Transverse colon (tissue), 4 donors: ENCODE measurements at regions not wholly inside any gene's neighbourhood (a gene's known extent, or its start where the extent isn't known, plus 50 kb on each side); places are given as distances from the start of the nearest gene placed in this dataset.

Experiments used
- CTCF ChIP-seq, 5 experiments: fragments of 200-600 bp in 3 of 5; fragments of 450-650 bp in 2 of 5; sonication (generic) in 3 of 5; IDR thresholded peaks; 1 replicate in 2 of 5; 2 replicates in 3 of 5; pipeline ENCODE4 v1.5.1; 2016 to 2017; ENCODE audit warnings: antibody characterized with exemption in 5 of 5, inconsistent platforms in 3 of 5, mild to moderate bottlenecking in 2 of 5, moderate library complexity in 1 of 5
- EP300 ChIP-seq: sonication (generic); formaldehyde crosslinking; IDR thresholded peaks from one replicate; pipeline ENCODE4 v1.6.1; 2017; ENCODE audit warnings: antibody characterized with exemption, low read depth
- POLR2A ChIP-seq: fragments of 450-650 bp; IDR thresholded peaks from one replicate; pipeline ENCODE4 v1.6.1; 2016; ENCODE audit warnings: antibody characterized with exemption, mild to moderate bottlenecking, moderate library complexity
- POLR2AphosphoS5 ChIP-seq, 3 donors: sonication (generic); formaldehyde crosslinking; IDR thresholded peaks; one replicate each; pipeline ENCODE4 v1.6.1; 2016; ENCODE audit warnings: antibody characterized with exemption in 3 of 3

- no peak for TF ChIP-seq CTCF (IDR thresholded peaks at IDR 0.05)
- TF ChIP-seq POLR2A, result no peak
- no peak for TF ChIP-seq EP300
- no peak for TF ChIP-seq POLR2AphosphoS5 (IDR thresholded peaks at IDR 0.05)
Observed at GRCh38 chr9:13718539-13718938, 439.0 kb upstream of the MPDZ start.
